ENCODE measurements at regions not wholly inside any gene's neighbourhood (a gene's known extent, or its start where the extent isn't known, plus 50 kb on each side); places are given as distances from the start of the nearest gene placed in this dataset.

- no peak for TF ChIP-seq CTCF (conservative IDR thresholded peaks at IDR 0.05; ENCODE audit: low read depth, low read length)
- TF ChIP-seq RAD21 (IDR thresholded peaks at IDR 0.05; ENCODE audit: low read length), result no peak
- TF ChIP-seq CHD1 (IDR thresholded peaks at IDR 0.05; ENCODE audit: low read depth, low read length), result no peak
- no peak for TF ChIP-seq ELK1 (IDR thresholded peaks at IDR 0.05; ENCODE audit: borderline replicate concordance, low read depth, low read length)
- no peak for TF ChIP-seq POLR2A (IDR thresholded peaks at IDR 0.05; ENCODE audit: low read depth, low read length)
- TF ChIP-seq CEBPB (IDR thresholded peaks at IDR 0.05; ENCODE audit: low read depth, low read length), result no peak
- no peak for TF ChIP-seq FOS (IDR thresholded peaks at IDR 0.05; ENCODE audit: low read depth, low read length)
- no peak for TF ChIP-seq MXI1 (IDR thresholded peaks at IDR 0.05; ENCODE audit: borderline replicate concordance, low read depth, low read length)
These were observed 119.5 kb upstream of the KCNG1 start for GRCh38 chr20:51142448-51142847.

Measured in IMR-90 (cell line).